CD14-positive monocyte (primary cell): ENCODE measurements at regions not wholly inside any gene's neighbourhood (a gene's known extent, or its start where the extent isn't known, plus 50 kb on each side); places are given as distances from the start of the nearest gene placed in this dataset.

Source experiments
- DNase-seq, 3 donors: peaks; one replicate each; pipeline ENCODE4 v3.0.0-alpha.2; 2011 to 2022
- H2AFZ ChIP-seq: 2 replicates; pipeline ENCODE4 v1.6.0; 2012; ENCODE audit warnings: mild to moderate bottlenecking, low read depth, low read length, inconsistent platforms; ENCODE audit not compliant: insufficient read depth, poor library complexity, severe bottlenecking
- H3K27ac ChIP-seq, 2 donors: 1 replicate in 1 of 2; 2 replicates in 1 of 2; pipeline ENCODE4 v1.5.1; 2012 to 2013; ENCODE audit warnings: low read length in 2 of 2, control low read depth in 1 of 2, inconsistent platforms in 1 of 2, low read depth in 1 of 2, mild to moderate bottlenecking in 1 of 2
- H3K27me3 ChIP-seq, 2 donors: one replicate each; pipeline versions ENCODE4 v1.6.0 to v1.6.1; 2011 to 2013; ENCODE audit warnings: low read length in 2 of 2; ENCODE audit not compliant: control insufficient read depth in 2 of 2, insufficient read depth in 2 of 2
- H3K36me3 ChIP-seq, 2 donors: replicated peaks in 1 of 2; 1 replicate in 1 of 2; 2 replicates in 1 of 2; pipeline versions ENCODE4 v1.5.1 to v1.6.1; 2012 to 2013; ENCODE audit warnings: low read length in 2 of 2, control low read depth in 1 of 2, inconsistent platforms in 1 of 2, mild to moderate bottlenecking in 1 of 2; ENCODE audit not compliant: insufficient read depth in 2 of 2, control insufficient read depth in 1 of 2
- H3K4me1 ChIP-seq, 2 donors: 1 replicate in 1 of 2; 2 replicates in 1 of 2; pipeline versions ENCODE4 v1.5.1 to v1.6.1; 2012 to 2013; ENCODE audit warnings: low read length in 2 of 2, control low read depth in 1 of 2, inconsistent platforms in 1 of 2, mild to moderate bottlenecking in 1 of 2, moderate library complexity in 1 of 2; ENCODE audit not compliant: insufficient read depth in 2 of 2, control insufficient read depth in 1 of 2
- H3K4me2 ChIP-seq: replicated peaks from 2 replicates; pipeline ENCODE3; 2012; ENCODE audit warnings: low read length, moderate library complexity, mild to moderate bottlenecking; ENCODE audit not compliant: poor library complexity, severe bottlenecking; ENCODE audit errors: extremely low read depth
- H3K4me3 ChIP-seq, 3 experiments: fragments of 200-600 bp in 1 of 3; sonication (generic) in 1 of 3; replicated peaks in 1 of 3; 1 replicate in 2 of 3; 2 replicates in 1 of 3; pipeline ENCODE4 v1.5.1; 2011 to 2013; ENCODE audit warnings: low read length in 3 of 3, mild to moderate bottlenecking in 3 of 3, control low read depth in 2 of 3, low read depth in 2 of 3, inconsistent platforms in 1 of 3, moderate library complexity in 1 of 3
- H3K79me2 ChIP-seq: 2 replicates; pipeline ENCODE4 v1.6.0; 2012; ENCODE audit warnings: mild to moderate bottlenecking, control low read depth, inconsistent platforms, low read length, moderate library complexity; ENCODE audit not compliant: insufficient read depth
- H3K9ac ChIP-seq: 2 replicates; pipeline ENCODE4 v1.6.0; 2017; ENCODE audit warnings: low read length, mild to moderate bottlenecking; ENCODE audit not compliant: insufficient read depth, poor library complexity, severe bottlenecking
- H3K9me3 ChIP-seq, 2 donors: replicated peaks in 1 of 2; 1 replicate in 1 of 2; 2 replicates in 1 of 2; pipeline versions ENCODE4 v1.5.1 to v1.6.1; 2012 to 2013; ENCODE audit warnings: low read length in 2 of 2, control low read depth in 1 of 2; ENCODE audit not compliant: control insufficient read depth in 1 of 2, insufficient read depth in 1 of 2
- H4K20me1 ChIP-seq: 2 replicates; pipeline ENCODE4 v1.6.0; 2012; ENCODE audit warnings: mild to moderate bottlenecking, low read length, control low read depth, moderate library complexity; ENCODE audit not compliant: insufficient read depth
- H3K27ac Mint-ChIP-seq, 7 donors: one replicate each; pipeline ENCODE4 v1.8.0; 2020; ENCODE audit warnings: mild to moderate bottlenecking in 7 of 7, mixed read lengths in 7 of 7, moderate library complexity in 6 of 7, inconsistent platforms in 2 of 7
- H3K27me3 Mint-ChIP-seq, 3 donors: one replicate each; pipeline ENCODE4 v1.8.0; 2021 to 2022; ENCODE audit warnings: low read depth in 3 of 3, mild to moderate bottlenecking in 3 of 3, mixed read lengths in 3 of 3, moderate library complexity in 3 of 3, inconsistent platforms in 1 of 3
- H3K36me3 Mint-ChIP-seq, 2 donors: one replicate each; pipeline ENCODE4 v1.8.0; 2020; ENCODE audit warnings: mixed read lengths in 2 of 2, inconsistent platforms in 1 of 2, mild to moderate bottlenecking in 1 of 2
- H3K4me1 Mint-ChIP-seq: one replicate; pipeline ENCODE4 v1.8.0; 2020; ENCODE audit warnings: mild to moderate bottlenecking, mixed read lengths
- H3K4me3 Mint-ChIP-seq, 2 donors: one replicate each; pipeline ENCODE4 v1.8.0; 2020; ENCODE audit warnings: mild to moderate bottlenecking in 2 of 2, mixed read lengths in 2 of 2, moderate library complexity in 1 of 2
- H3K9me3 Mint-ChIP-seq, 7 donors: one replicate each; pipeline ENCODE4 v1.8.0; 2020 to 2022; ENCODE audit warnings: mixed read lengths in 7 of 7, mild to moderate bottlenecking in 6 of 7, moderate library complexity in 6 of 7, inconsistent platforms in 2 of 7
- WGBS: methylation state at CpG from one replicate; pipeline ENCODE4 v1.1.5; 2013; ENCODE audit warnings: missing lambda C conversion rate; ENCODE audit not compliant: insufficient coverage; 5-methylcytosine and 5-hydroxymethylcytosine counted together
- intact Hi-C, 2 donors: fragments of 100-400 bp; cut with micrococcal nuclease; formaldehyde crosslinking; loops; one replicate each; pipeline versions ENCODE4 v1.15.0 to v1.15.1; 2023
- TF ChIP-seq, protein P1 (sequence below): fragments of 200-600 bp; IDR thresholded peaks from one replicate; pipeline ENCODE4 v1.8.0; 2022; ENCODE audit warnings: antibody characterized with exemption, mild to moderate bottlenecking

DNA sequence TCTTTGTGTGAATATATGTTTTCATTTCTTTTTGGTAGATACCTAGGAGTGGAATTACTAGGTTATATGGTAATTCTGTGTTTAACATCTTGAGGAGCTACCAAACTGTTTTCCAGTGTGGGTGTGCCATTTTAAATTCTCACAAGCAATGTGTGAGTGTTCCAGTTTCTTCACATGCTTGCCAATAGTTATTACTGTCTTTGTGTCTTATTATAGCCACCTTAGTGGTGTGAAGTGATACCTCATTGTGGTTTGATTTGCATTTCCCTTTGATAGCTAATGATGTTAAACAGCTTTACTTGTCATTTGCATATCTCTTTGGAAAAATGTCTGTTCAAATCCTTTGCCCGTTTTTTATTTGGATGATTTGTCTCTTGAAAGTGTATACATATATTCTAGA lies 513.0 kb downstream of the TMEM38B start:
- TF ChIP-seq, protein P1, sequence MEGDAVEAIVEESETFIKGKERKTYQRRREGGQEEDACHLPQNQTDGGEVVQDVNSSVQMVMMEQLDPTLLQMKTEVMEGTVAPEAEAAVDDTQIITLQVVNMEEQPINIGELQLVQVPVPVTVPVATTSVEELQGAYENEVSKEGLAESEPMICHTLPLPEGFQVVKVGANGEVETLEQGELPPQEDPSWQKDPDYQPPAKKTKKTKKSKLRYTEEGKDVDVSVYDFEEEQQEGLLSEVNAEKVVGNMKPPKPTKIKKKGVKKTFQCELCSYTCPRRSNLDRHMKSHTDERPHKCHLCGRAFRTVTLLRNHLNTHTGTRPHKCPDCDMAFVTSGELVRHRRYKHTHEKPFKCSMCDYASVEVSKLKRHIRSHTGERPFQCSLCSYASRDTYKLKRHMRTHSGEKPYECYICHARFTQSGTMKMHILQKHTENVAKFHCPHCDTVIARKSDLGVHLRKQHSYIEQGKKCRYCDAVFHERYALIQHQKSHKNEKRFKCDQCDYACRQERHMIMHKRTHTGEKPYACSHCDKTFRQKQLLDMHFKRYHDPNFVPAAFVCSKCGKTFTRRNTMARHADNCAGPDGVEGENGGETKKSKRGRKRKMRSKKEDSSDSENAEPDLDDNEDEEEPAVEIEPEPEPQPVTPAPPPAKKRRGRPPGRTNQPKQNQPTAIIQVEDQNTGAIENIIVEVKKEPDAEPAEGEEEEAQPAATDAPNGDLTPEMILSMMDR: no peak
- Mint-ChIP-seq H3K36me3 (no peaks in the 10 kb centered on the region), H3K4me3 (no peak overlapping the region), H3K4me1 (no peaks in the 10 kb centered on the region), H3K27ac (no peak overlapping the region), H3K9me3 (peaks cover 2 to 15% (median 9%) of the 10 kb centered on the region in 7 donors), H3K27me3 (peaks cover 0 to 4% (median 0%) of the 10 kb centered on the region in 3 donors)
- Histone ChIP-seq H3K9ac (no peak overlapping the region), H3K36me3 (no peaks in the 10 kb centered on the region), H3K79me2 (no peaks in the 10 kb centered on the region), H2AFZ (no peak overlapping the region), H3K27ac (no peak overlapping the region), H3K4me1 (no peaks in the 10 kb centered on the region), H3K4me3 (no peak overlapping the region), H4K20me1 (no peaks in the 10 kb centered on the region), H3K9me3 (peaks cover 0 to 13% of the 10 kb centered on the region in 2 donors), H3K27me3 (no peaks in the 10 kb centered on the region), H3K4me2 (no peak overlapping the region)
- WGBS: no CpG with 5 or more reads among the region's 1 CpG
- intact Hi-C loops: no loop called here
- no peak for DNase-seq

DNA sequence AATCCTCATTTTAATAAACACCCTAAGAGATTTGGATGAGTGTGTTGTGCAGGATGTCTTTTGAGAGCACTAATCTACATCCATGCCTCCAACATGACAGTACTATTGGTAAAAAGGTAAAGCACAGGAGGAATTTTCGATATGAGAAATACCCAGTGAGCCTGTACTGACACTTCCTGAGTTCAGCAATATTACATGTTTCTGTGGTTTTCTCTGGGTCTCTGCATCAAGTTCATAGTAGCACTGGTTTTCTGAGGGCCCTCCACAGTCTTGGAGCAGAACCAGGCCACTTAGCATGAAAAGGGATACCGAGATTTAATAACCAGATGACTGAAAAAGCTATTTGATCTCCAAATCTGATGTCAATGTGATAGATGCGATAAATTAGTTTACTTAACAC lies 524.1 kb downstream of the TMEM38B start:
- H2AFZ ChIP-seq: no peak overlapping the region
- no peak overlapping the region for H3K4me3 ChIP-seq
- no peak overlapping the region for H3K27ac ChIP-seq
- H3K4me2 ChIP-seq: no peak overlapping the region
- H3K4me3 Mint-ChIP-seq: no peak overlapping the region
- H3K27me3 Mint-ChIP-seq: no peaks in the 10 kb centered on the region
- intact Hi-C loops: no loop called here
- H3K4me1 Mint-ChIP-seq: no peaks in the 10 kb centered on the region
- no peaks in the 10 kb centered on the region for H3K9me3 ChIP-seq
- peaks cover 0 to 3% (median 0%) of the 10 kb centered on the region in 7 donors for H3K9me3 Mint-ChIP-seq
- no peaks in the 10 kb centered on the region for H3K36me3 Mint-ChIP-seq
- TF ChIP-seq, protein P1: no peak
- no peaks in the 10 kb centered on the region for H3K36me3 ChIP-seq
- H3K9ac ChIP-seq: no peak overlapping the region
- no peaks in the 10 kb centered on the region for H3K79me2 ChIP-seq
- no peak overlapping the region for H3K27ac Mint-ChIP-seq
- WGBS: no CpG with 5 or more reads among the region's 3 CpGs
- no peaks in the 10 kb centered on the region for H3K4me1 ChIP-seq
- H4K20me1 ChIP-seq: no peaks in the 10 kb centered on the region
- DNase-seq: no peak
- no peaks in the 10 kb centered on the region for H3K27me3 ChIP-seq
